Adrenal gland (tissue), 5 donors: ENCODE measurements at regions not wholly inside any gene's neighbourhood (a gene's known extent, or its start where the extent isn't known, plus 50 kb on each side); places are given as distances from the start of the nearest gene placed in this dataset.

Source experiments
- CTCF ChIP-seq, 6 experiments: fragments of 450-650 bp in 4 of 6; fragments of 200-600 bp in 2 of 6; sonication (generic) in 1 of 6; IDR thresholded peaks; 1 replicate in 5 of 6; 2 replicates in 1 of 6; pipeline versions ENCODE4 v1.5.1 to v1.8.0; 2016 to 2021; ENCODE audit warnings: antibody characterized with exemption in 6 of 6, mild to moderate bottlenecking in 2 of 6, moderate library complexity in 1 of 6
- POLR2A ChIP-seq, 2 donors: fragments of 450-650 bp; IDR thresholded peaks; one replicate each; pipeline ENCODE4 v1.6.1; 2017; ENCODE audit warnings: antibody characterized with exemption in 2 of 2, mild to moderate bottlenecking in 2 of 2, moderate library complexity in 1 of 2
- donor health status: DM: no; HTN: no; CAD: no.

- no peak for TF ChIP-seq CTCF (IDR thresholded peaks at IDR 0.05)
- no peak for TF ChIP-seq POLR2A (IDR thresholded peaks at IDR 0.05)
Measured at GRCh38 chr15:39404767-39405181, 176.1 kb upstream of the THBS1 start.
